AG09319 (cell line): ENCODE measurements at regions not wholly inside any gene's neighbourhood (a gene's known extent, or its start where the extent isn't known, plus 50 kb on each side); places are given as distances from the start of the nearest gene placed in this dataset.
"Not testable (repeated sequence)": the region's sequence is repeated elsewhere in the genome, so short reads cannot be mapped to it uniquely, and the experiment has no call there.

ENCODE experiments used
- DNase-seq: peaks from one replicate; pipeline ENCODE4 v3.0.0-alpha.2; 2010; ENCODE audit warnings: low read depth; ENCODE audit errors: extremely low read depth
- CTCF ChIP-seq: IDR thresholded peaks from 2 replicates; pipeline ENCODE4 v1.5.1; 2011; ENCODE audit warnings: low read depth, mild to moderate bottlenecking, inconsistent platforms, low read length, moderate library complexity

- DNase-seq: not testable (repeated sequence)
Measured at GRCh38 chr6:26720663-26721218, 61.2 kb upstream of the ZNF322 start.

GRCh38 chr6:26730019-26730766 lies 70.6 kb upstream of the ZNF322 start:
- DNase-seq: not testable (repeated sequence)

GRCh38 chr6:26734776-26735472 lies 75.4 kb upstream of the ZNF322 start:
- not testable (repeated sequence) for DNase-seq

GRCh38 chr6:26739811-26740210 lies 80.3 kb upstream of the ZNF322 start:
- DNase-seq: no peak
- no peak for TF ChIP-seq CTCF

GRCh38 chr6:26743157-26743821 lies 83.7 kb upstream of the ZNF322 start:
- TF ChIP-seq CTCF: no peak
- DNase-seq: peak; percentile 19

DNA sequence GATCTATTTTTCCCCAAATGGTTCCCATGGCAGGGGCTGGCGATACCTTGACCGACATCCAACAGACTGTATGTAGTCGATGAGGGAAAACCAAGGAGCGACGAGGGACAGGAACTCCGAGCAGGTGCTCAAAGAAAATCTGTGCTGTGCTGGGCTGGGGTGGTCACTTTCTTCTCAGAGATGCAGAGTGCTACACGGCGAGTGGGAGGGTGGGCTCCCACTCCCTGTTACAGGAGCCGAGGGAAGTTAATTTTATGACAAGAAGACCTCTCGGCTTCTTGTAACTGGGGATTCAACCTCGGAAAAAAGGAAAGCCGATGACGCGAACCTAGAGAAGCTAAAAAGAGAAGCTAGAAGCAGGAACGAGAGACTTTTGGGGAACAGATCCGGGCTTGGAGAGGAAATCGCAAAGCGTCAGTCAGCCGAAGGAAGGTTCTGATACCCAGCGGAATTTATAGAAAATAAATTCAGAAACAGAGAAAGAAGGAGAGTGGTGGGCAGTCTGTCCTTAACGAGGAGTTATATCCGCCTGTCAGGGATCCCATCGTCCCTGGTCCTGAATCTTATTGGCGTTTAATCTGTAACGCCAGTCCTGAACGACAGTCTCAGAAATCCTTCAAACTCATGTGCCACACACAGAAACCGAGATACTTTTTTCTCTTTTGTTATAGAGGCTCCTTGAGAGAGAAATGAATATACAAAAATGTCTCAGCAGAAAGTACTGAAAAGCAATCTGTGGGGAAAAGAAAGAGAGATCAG lies 84.6 kb upstream of the ZNF322 start:
- DNase-seq: no peak
- TF ChIP-seq CTCF: no peak

DNA sequence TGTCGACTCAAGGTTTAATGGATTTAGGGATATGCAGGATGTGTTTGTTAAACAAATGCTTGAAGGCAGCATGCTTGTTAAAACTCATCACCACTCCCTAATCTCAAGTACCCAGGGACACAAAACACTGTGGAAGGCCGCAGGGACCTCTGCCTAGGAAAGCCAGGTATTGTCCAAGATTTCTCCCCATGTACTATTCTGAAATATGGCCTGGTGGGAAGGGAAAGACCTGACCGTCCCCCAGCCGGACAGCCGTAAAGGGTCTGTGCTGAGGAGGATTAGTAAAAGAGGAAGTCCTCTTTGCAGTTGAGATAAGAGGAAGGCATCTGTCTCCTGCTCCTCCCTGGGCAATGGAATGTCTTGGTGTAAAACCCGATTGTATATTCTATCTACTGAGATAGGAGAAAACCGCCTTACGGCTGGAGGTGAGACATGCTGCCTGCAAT lies 85.3 kb upstream of the ZNF322 start:
- DNase-seq: not testable (repeated sequence)

DNA sequence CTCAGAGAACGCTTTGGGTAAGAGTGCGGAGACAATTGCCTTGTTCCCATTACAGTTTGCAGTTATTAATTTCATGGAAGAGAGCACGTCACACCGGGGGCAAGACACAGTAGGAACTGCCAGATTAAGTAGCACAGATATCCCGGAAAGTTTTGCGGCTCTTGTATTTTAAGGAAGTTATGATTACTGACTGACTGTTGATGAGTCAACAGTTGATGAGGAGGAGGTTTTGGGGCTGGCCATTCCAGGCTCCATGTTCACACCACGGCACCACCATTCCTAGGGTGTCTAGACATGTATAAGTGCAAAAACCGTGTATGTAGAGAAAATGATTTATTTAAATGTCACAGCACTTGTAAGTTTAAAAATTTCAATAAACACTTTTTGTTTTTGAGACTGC lies 86.4 kb upstream of the ZNF322 start:
- DNase-seq: not testable (repeated sequence)

DNA sequence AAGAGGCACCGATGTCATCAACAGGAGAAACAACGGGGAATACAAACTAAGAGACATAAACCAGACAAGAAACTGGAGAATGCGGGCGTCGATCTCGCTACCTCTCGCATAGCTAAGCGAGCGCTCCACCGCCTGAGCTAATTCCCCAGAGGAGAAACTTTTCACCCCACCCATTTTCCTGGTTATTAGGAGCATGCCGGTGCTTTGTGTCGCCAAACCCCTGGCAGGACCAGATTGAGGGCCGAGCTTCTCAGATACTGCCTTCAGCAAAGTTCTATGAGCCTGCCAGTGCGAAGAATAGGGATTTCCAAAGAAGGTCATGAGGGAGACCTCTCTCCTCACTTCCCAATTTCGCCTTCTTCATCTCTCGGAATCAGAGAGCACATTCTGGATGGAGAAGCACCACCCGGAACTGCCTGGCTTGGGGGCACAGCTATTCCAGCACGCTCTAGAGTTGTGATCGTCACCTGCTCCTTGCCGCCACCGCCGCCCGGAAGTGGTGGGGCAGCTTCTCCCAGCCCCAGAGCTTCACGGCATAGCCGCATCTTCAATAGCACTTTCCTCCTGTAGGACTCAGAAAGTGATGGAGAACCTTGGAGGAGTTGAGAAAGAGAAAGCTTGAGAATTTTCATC lies 89.7 kb upstream of the ZNF322 start:
- not testable (repeated sequence) for DNase-seq

- not testable (repeated sequence) for DNase-seq
Measured at GRCh38 chr6:26749759-26750126, 90.2 kb upstream of the ZNF322 start.
